K562 (cell line): ENCODE measurements at regions not wholly inside any gene's neighbourhood (a gene's known extent, or its start where the extent isn't known, plus 50 kb on each side); places are given as distances from the start of the nearest gene placed in this dataset.
"Not testable (repeated sequence)": the region's sequence is repeated elsewhere in the genome, so short reads cannot be mapped to it uniquely, and the experiment has no call there.

Source experiments
- ATAC-seq: fragments of 200-7000 bp; cut with Tn5 transposase; 3 replicates; pipeline ENCODE4 v1.9.1; 2020; ENCODE audit warnings: moderate library complexity
- BruUV-seq: library from RNA; stranded (reverse); fragments of 400-500 nt; replicated peaks from 2 replicates; lab custom pipeline; 2021; lab: Mats Ljungman, UMichigan
- CTCF ChIA-PET: fragments of 300-600 bp; formaldehyde crosslinking; extraction: SDS; loops from one replicate; lab custom pipeline; 2021; ENCODE audit warnings: low intra/inter-chr PET ratio; lab: Yijun Ruan, JAX
- POLR2A ChIA-PET: fragments of 300-600, 350-650 bp; sonication (Branson Sonifier 250); formaldehyde crosslinking; extraction: SDS; loops from one replicate; lab custom pipeline; 2021; ENCODE audit warnings: antibody characterized with exemption, inconsistent platforms; lab: Yijun Ruan, JAX
- DNase-seq, 4 experiments: peaks; one replicate each; pipeline versions ENCODE4 v3.0.0 to v3.0.0-alpha.2; 2011 to 2018; ENCODE audit warnings: low spot score in 3 of 4, mixed read lengths in 3 of 4; ENCODE audit errors: extremely low read depth in 1 of 4
- FAIRE-seq: peaks from 2 replicates; lab custom pipeline; 2011; peaks lifted over from hg19 to GRCh38; lab: Jason Lieb, UNC
- H2AFZ ChIP-seq: 2 replicates; pipeline ENCODE4 v1.6.0; 2011; ENCODE audit warnings: low read depth, low read length, control low read depth, inconsistent platforms
- H3K27ac ChIP-seq: fragments of 200-600 bp; 3 replicates; pipeline ENCODE4 v1.8.0; 2011; ENCODE audit warnings: low read depth, mild to moderate bottlenecking, control low read depth, inconsistent platforms, low read length, moderate library complexity, mixed read lengths; ENCODE audit errors: extremely low read depth
- H3K27me3 ChIP-seq, 2 experiments: fragments of 300-600 bp in 1 of 2; 2 replicates in 1 of 2; 3 replicates in 1 of 2; pipeline versions ENCODE4 v1.6.0 to v1.8.0; 2011; ENCODE audit warnings: inconsistent platforms in 2 of 2, low read length in 2 of 2, mild to moderate bottlenecking in 1 of 2, mixed read lengths in 1 of 2, moderate library complexity in 1 of 2; ENCODE audit not compliant: control insufficient read depth in 2 of 2, insufficient read depth in 2 of 2
- H3K36me3 ChIP-seq: fragments of 300-600 bp; 3 replicates; pipeline ENCODE4 v1.8.0; 2011; ENCODE audit warnings: mild to moderate bottlenecking, low read length, inconsistent platforms; ENCODE audit not compliant: control insufficient read depth, insufficient read depth
- H3K4me1 ChIP-seq, 2 experiments: fragments of 200-600 bp in 1 of 2; replicated peaks in 1 of 2; 2 replicates in 1 of 2; 3 replicates in 1 of 2; pipeline versions ENCODE4 v1.5.1 to v1.8.0; 2011; ENCODE audit warnings: inconsistent platforms in 2 of 2, low read length in 2 of 2, mild to moderate bottlenecking in 1 of 2, mixed read lengths in 1 of 2, moderate library complexity in 1 of 2; ENCODE audit not compliant: control insufficient read depth in 2 of 2, insufficient read depth in 2 of 2
- H3K4me2 ChIP-seq: 2 replicates; pipeline ENCODE4 v1.6.1; 2011; ENCODE audit warnings: low read length, control low read depth, inconsistent platforms, mixed read lengths; ENCODE audit not compliant: insufficient read depth
- H3K4me3 ChIP-seq: fragments of 200-600 bp; sonication (generic), shearing (Covaris generic); 2 replicates; pipeline ENCODE4 v1.5.1; 2016; ENCODE audit warnings: control low read depth, inconsistent platforms
- H3K79me2 ChIP-seq: fragments of 200-600 bp; 3 replicates; pipeline ENCODE4 v1.8.0; 2011; ENCODE audit warnings: low read length, inconsistent platforms; ENCODE audit not compliant: control insufficient read depth, insufficient read depth
- H3K9ac ChIP-seq, 2 experiments: 2 replicates each; pipeline versions ENCODE4 v1.6.0 to v1.6.1; 2011; ENCODE audit warnings: low read depth in 2 of 2, low read length in 2 of 2, control low read depth in 1 of 2, inconsistent platforms in 1 of 2, mild to moderate bottlenecking in 1 of 2, mixed read lengths in 1 of 2; ENCODE audit not compliant: insufficient read depth in 1 of 2
- H3K9me1 ChIP-seq: one replicate; pipeline ENCODE4 v1.6.0; 2011; ENCODE audit warnings: inconsistent platforms, mild to moderate bottlenecking, low read length, moderate library complexity; ENCODE audit not compliant: control insufficient read depth, insufficient read depth
- H3K9me3 ChIP-seq: replicated peaks from 2 replicates; pipeline ENCODE4 v1.5.1; 2011; ENCODE audit warnings: low read depth, low read length, inconsistent platforms; ENCODE audit not compliant: control insufficient read depth, insufficient read depth
- H4K20me1 ChIP-seq: replicated peaks from 2 replicates; pipeline ENCODE4 v1.6.1; 2011; ENCODE audit warnings: low read length, inconsistent platforms, mixed read lengths; ENCODE audit not compliant: control insufficient read depth, insufficient read depth
- ATF1 ChIP-seq, 2 experiments: fragments of 450-650 bp in 1 of 2; IDR thresholded peaks; 2 replicates each; pipeline ENCODE4 v1.6.1; 2016; ENCODE audit warnings: missing compliant biosample characterization in 1 of 2, missing genetic modification characterization in 1 of 2
- FOXA3 ChIP-seq, 2 experiments: fragments of 450-650 bp in 1 of 2; sonication (generic) in 1 of 2; formaldehyde crosslinking; IDR thresholded peaks in 1 of 2; conservative IDR thresholded peaks in 1 of 2; 2 replicates each; pipeline versions ENCODE4 v1.4.0 to v1.8.0; 2020 to 2022; ENCODE audit warnings: mild to moderate bottlenecking in 2 of 2, missing genetic modification reagents in 1 of 2
- FOXK2 ChIP-seq, 2 experiments: fragments of 450-650 bp; IDR thresholded peaks in 1 of 2; conservative IDR thresholded peaks in 1 of 2; 2 replicates each; pipeline ENCODE4 v1.6.1; 2016; ENCODE audit warnings: low read depth in 2 of 2, mild to moderate bottlenecking in 1 of 2
- NR2C1 ChIP-seq, 2 experiments: fragments of 450-650 bp; IDR thresholded peaks; 2 replicates each; pipeline ENCODE4 v1.6.1; 2017; ENCODE audit warnings: mild to moderate bottlenecking in 2 of 2, antibody characterized with exemption in 1 of 2, inconsistent platforms in 1 of 2, missing compliant biosample characterization in 1 of 2, missing genetic modification characterization in 1 of 2
- NR2C2 ChIP-seq, 2 experiments: fragments of 200-800 bp in 1 of 2; sonication (Bioruptor generic) in 1 of 2; sonication (generic) in 1 of 2; formaldehyde crosslinking in 1 of 2; IDR thresholded peaks; 2 replicates each; pipeline versions ENCODE4 v1.6.1 to v1.8.0; 2016 to 2022; ENCODE audit warnings: mild to moderate bottlenecking in 1 of 2, missing compliant biosample characterization in 1 of 2, missing genetic modification characterization in 1 of 2, missing genetic modification reagents in 1 of 2
- NRF1 ChIP-seq, 2 experiments: fragments of 450-650 bp; IDR thresholded peaks in 1 of 2; conservative IDR thresholded peaks in 1 of 2; 2 replicates each; pipeline ENCODE4 v1.6.1; 2014; ENCODE audit warnings: mild to moderate bottlenecking in 2 of 2
- ZSCAN29 ChIP-seq: fragments of 450-650 bp; IDR thresholded peaks from 2 replicates; pipeline ENCODE4 v1.6.1; 2017
- WGBS: fragments of 100-300 bp; shearing (Covaris generic); methylation state at CpG from one replicate; pipeline ENCODE4 v1.1.6; 2016; ENCODE audit warnings: low coverage, mixed read lengths; ENCODE audit not compliant: insufficient coverage; ENCODE audit errors: missing lambda C conversion rate; 5-methylcytosine and 5-hydroxymethylcytosine counted together
- in situ Hi-C: fragments of 300-500 bp; cut with MboI; formaldehyde crosslinking; loops from 4 replicates; pipeline ENCODE4 v1.15.0; 2018; ENCODE audit warnings: inconsistent platforms, mixed read lengths
- intact Hi-C: fragments of 100-400 bp; cut with micrococcal nuclease; formaldehyde crosslinking; loops from 2 replicates; pipeline ENCODE4 v1.14.2; 2022

GRCh38 chr2:175593686-175594525, 408.2 kb downstream of the LNPK start:
- H2AFZ ChIP-seq: peak overlapping the region; percentile 52
- peak overlapping the region; percentile 28; the same call in 1 of the 2 replicates for H3K4me3 ChIP-seq
- H3K4me1 ChIP-seq; DNase-seq; FAIRE-seq; H3K27ac ChIP-seq; CTCF ChIA-PET; H3K9me1 ChIP-seq; H3K27me3 ChIP-seq; H3K9me3 ChIP-seq; H4K20me1 ChIP-seq; intact Hi-C loops; POLR2A ChIA-PET; in situ Hi-C loops; H3K36me3 ChIP-seq; H3K79me2 ChIP-seq; ATAC-seq; H3K9ac ChIP-seq; TF ChIP-seq NR2C2, ATF1 (CRISPR knock-in tag; IDR thresholded peaks at IDR 0.05): not testable (repeated sequence)
- 8% methylated on average over 20 of the region's 32 CpGs for WGBS
- TF ChIP-seq NR2C2 (tag; IDR thresholded peaks at IDR 0.05) (peak; percentile 37; the same call in 1 of the 2 replicates), FOXK2 (conservative IDR thresholded peaks at IDR 0.05 in 1 of 2, IDR thresholded peaks at IDR 0.05 in 1 of 2; ENCODE audit: low read depth in 2 of 2) (0 out of 4 replicates have a peak, but pooled peaks of 1 of the 2 experiments have one; percentile 25), FOXA3 (CRISPR knock-in tag; conservative IDR thresholded peaks at IDR 0.05 in 1 of 2, IDR thresholded peaks at IDR 0.05 in 1 of 2) (peak in 1 of 2 experiments; percentile 34; a peak in 1 of 4 replicates), NRF1 (conservative IDR thresholded peaks at IDR 0.05 in 1 of 2, IDR thresholded peaks at IDR 0.05 in 1 of 2) (0 out of 4 replicates have a peak, but pooled peaks of 1 of the 2 experiments have one; percentile 17), ATF1 (tag; IDR thresholded peaks at IDR 0.05) (0 out of 2 replicates have a peak, but pooled peaks have one; percentile 8), ZSCAN29 (0 out of 2 replicates have a peak, but pooled peaks have one; percentile 28), NR2C1 (IDR thresholded peaks at IDR 0.05) (peak; percentile 65), NR2C1 (tag; IDR thresholded peaks at IDR 0.05) (peak; percentile 58; the same call in 1 of the 2 replicates)
- peak overlapping the region; percentile 57 for H3K4me2 ChIP-seq
- BruUV-seq: TSS peak; percentile 62
